Astrocyte (in vitro differentiated cells and primary cell): ENCODE measurements at regions not wholly inside any gene's neighbourhood (a gene's known extent, or its start where the extent isn't known, plus 50 kb on each side); places are given as distances from the start of the nearest gene placed in this dataset.

ENCODE experiments used
- DNase-seq: peaks from one replicate; pipeline ENCODE4 v3.0.0-alpha.2; 2010; ENCODE audit warnings: low read depth
- FAIRE-seq: peaks from 2 replicates; lab custom pipeline; 2011; peaks lifted over from hg19 to GRCh38; lab: Jason Lieb, UNC
- H2AFZ ChIP-seq: 2 replicates; pipeline ENCODE4 v1.6.0; 2012; ENCODE audit warnings: low read depth, low read length, inconsistent platforms
- H3K27ac ChIP-seq: 2 replicates; pipeline ENCODE4 v1.5.1; 2011; ENCODE audit warnings: low read depth, low read length, inconsistent platforms
- H3K27me3 ChIP-seq: 2 replicates; pipeline ENCODE4 v1.6.0; 2011; ENCODE audit warnings: low read length, inconsistent platforms; ENCODE audit not compliant: insufficient read depth
- H3K36me3 ChIP-seq: 2 replicates; pipeline ENCODE4 v1.5.1; 2011; ENCODE audit warnings: low read length, inconsistent platforms; ENCODE audit not compliant: insufficient read depth
- H3K4me1 ChIP-seq: 2 replicates; pipeline ENCODE4 v1.5.1; 2011; ENCODE audit warnings: low read length, inconsistent platforms; ENCODE audit not compliant: insufficient read depth
- H3K4me2 ChIP-seq: 2 replicates; pipeline ENCODE4 v1.6.0; 2012; ENCODE audit warnings: low read length, inconsistent platforms
- H3K4me3 ChIP-seq: 2 replicates; pipeline ENCODE4 v1.5.1; 2011; ENCODE audit warnings: low read depth, mild to moderate bottlenecking, low read length, inconsistent platforms; ENCODE audit not compliant: insufficient read depth
- H3K79me2 ChIP-seq: 2 replicates; pipeline ENCODE4 v1.6.0; 2012; ENCODE audit warnings: mild to moderate bottlenecking, low read length, inconsistent platforms; ENCODE audit not compliant: insufficient read depth
- H3K9ac ChIP-seq: 2 replicates; pipeline ENCODE4 v1.6.0; 2012; ENCODE audit warnings: mild to moderate bottlenecking, low read length, inconsistent platforms
- H3K9me3 ChIP-seq: 2 replicates; pipeline ENCODE4 v1.5.1; 2012; ENCODE audit warnings: low read depth, mild to moderate bottlenecking, low read length, inconsistent platforms; ENCODE audit not compliant: insufficient read depth
- H4K20me1 ChIP-seq: 2 replicates; pipeline ENCODE4 v1.6.0; 2012; ENCODE audit warnings: low read length, inconsistent platforms; ENCODE audit not compliant: insufficient read depth
- H3K27ac Mint-ChIP-seq: one replicate; pipeline ENCODE4 v1.8.0; 2021; ENCODE audit warnings: mild to moderate bottlenecking, mixed read lengths; ENCODE audit not compliant: unreplicated experiment
- H3K27me3 Mint-ChIP-seq: one replicate; pipeline ENCODE4 v1.8.0; 2021; ENCODE audit warnings: low read depth, mixed read lengths; ENCODE audit not compliant: unreplicated experiment
- H3K36me3 Mint-ChIP-seq: one replicate; pipeline ENCODE4 v1.8.0; 2021; ENCODE audit warnings: low read depth, mixed read lengths; ENCODE audit not compliant: unreplicated experiment
- H3K4me1 Mint-ChIP-seq: one replicate; pipeline ENCODE4 v1.8.0; 2021; ENCODE audit warnings: low read depth, mixed read lengths; ENCODE audit not compliant: unreplicated experiment
- H3K4me3 Mint-ChIP-seq: one replicate; pipeline ENCODE4 v1.8.0; 2021; ENCODE audit warnings: mild to moderate bottlenecking, moderate library complexity, mixed read lengths; ENCODE audit not compliant: unreplicated experiment
- H3K9me3 Mint-ChIP-seq: one replicate; pipeline ENCODE4 v1.8.0; 2021; ENCODE audit warnings: mild to moderate bottlenecking, mixed read lengths; ENCODE audit not compliant: unreplicated experiment
- EZH2 ChIP-seq: IDR thresholded peaks from 2 replicates; pipeline ENCODE4 v1.6.1; 2012; ENCODE audit warnings: mild to moderate bottlenecking, low read length, inconsistent platforms; ENCODE audit not compliant: insufficient read depth
- TF ChIP-seq, protein P1 (sequence below): IDR thresholded peaks from 2 replicates; pipeline ENCODE4 v1.5.1; 2011; ENCODE audit warnings: low read depth, mild to moderate bottlenecking, inconsistent platforms, low read length, moderate library complexity; ENCODE audit not compliant: insufficient read depth

DNA sequence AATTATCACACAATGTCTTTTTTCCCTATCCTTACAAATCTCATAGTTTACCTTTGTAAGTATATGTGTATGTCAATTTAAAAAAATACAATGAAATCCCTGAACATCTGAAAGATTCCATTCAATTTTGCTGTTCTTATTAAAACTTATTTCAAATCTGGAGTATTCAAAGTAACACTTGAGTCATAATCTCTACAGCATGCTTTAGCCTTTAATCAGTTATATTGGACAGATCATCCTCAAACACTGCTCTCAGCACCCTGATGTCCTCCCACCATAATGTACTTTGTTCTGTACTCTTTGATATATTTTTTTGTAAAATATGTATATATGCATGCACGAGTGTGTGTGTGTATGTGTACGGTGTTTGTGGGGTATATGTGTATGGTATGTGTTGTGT is 83.0 kb upstream of the RPS6KA2 start:
- Histone ChIP-seq H2AFZ (no peak overlapping the region), H3K36me3 (no peaks in the 10 kb centered on the region), H4K20me1 (no peaks in the 10 kb centered on the region), H3K9me3 (no peaks in the 10 kb centered on the region), H3K27me3 (peaks cover 3% of the 10 kb centered on the region), H3K4me1 (no peaks in the 10 kb centered on the region), H3K27ac (no peak overlapping the region), H3K79me2 (no peaks in the 10 kb centered on the region), H3K4me2 (no peak overlapping the region), H3K4me3 (no peak overlapping the region), H3K9ac (no peak overlapping the region)
- FAIRE-seq (no peak), DNase-seq (no peak)
- Mint-ChIP-seq H3K9me3 (no peaks in the 10 kb centered on the region), H3K27me3 (peaks cover 3% of the 10 kb centered on the region), H3K4me1 (no peaks in the 10 kb centered on the region), H3K36me3 (peaks cover 3% of the 10 kb centered on the region), H3K4me3 (no peak overlapping the region), H3K27ac (no peak overlapping the region)
- TF ChIP-seq, protein P1, sequence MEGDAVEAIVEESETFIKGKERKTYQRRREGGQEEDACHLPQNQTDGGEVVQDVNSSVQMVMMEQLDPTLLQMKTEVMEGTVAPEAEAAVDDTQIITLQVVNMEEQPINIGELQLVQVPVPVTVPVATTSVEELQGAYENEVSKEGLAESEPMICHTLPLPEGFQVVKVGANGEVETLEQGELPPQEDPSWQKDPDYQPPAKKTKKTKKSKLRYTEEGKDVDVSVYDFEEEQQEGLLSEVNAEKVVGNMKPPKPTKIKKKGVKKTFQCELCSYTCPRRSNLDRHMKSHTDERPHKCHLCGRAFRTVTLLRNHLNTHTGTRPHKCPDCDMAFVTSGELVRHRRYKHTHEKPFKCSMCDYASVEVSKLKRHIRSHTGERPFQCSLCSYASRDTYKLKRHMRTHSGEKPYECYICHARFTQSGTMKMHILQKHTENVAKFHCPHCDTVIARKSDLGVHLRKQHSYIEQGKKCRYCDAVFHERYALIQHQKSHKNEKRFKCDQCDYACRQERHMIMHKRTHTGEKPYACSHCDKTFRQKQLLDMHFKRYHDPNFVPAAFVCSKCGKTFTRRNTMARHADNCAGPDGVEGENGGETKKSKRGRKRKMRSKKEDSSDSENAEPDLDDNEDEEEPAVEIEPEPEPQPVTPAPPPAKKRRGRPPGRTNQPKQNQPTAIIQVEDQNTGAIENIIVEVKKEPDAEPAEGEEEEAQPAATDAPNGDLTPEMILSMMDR = no peak
- TF ChIP-seq EZH2 = no peak

DNA sequence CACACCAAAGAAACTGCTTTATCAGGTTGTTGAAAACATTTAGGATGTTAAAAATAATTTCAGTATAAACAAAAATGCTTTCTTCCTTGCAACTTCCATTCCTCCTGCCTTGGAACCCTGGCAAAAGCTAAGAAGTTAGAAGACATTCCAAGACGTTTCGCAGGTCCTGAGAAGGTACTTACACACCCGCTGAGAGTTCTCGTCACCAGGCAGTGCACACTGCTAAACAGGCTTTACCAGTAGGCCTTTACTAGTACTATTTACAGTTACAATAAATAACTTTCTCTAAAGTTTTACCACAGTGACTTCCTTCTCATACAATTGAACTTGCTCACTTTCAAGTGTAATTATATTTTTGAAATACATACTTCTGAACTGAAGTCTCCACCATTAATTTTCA is 81.4 kb upstream of the RPS6KA2 start:
- peaks cover 10% of the 10 kb centered on the region for H3K27me3 ChIP-seq
- H3K4me3 Mint-ChIP-seq = no peak overlapping the region
- no peaks in the 10 kb centered on the region for H3K9me3 Mint-ChIP-seq
- H3K4me1 Mint-ChIP-seq = no peaks in the 10 kb centered on the region
- H3K27ac Mint-ChIP-seq = no peak overlapping the region
- H3K4me3 ChIP-seq = no peak overlapping the region
- H3K9ac ChIP-seq = no peak overlapping the region
- no peak for TF ChIP-seq EZH2
- TF ChIP-seq, protein P1 = no peak
- DNase-seq (no peak), FAIRE-seq (no peak)
- H3K9me3 ChIP-seq = no peaks in the 10 kb centered on the region
- no peak overlapping the region for H2AFZ ChIP-seq
- H3K4me1 ChIP-seq = no peaks in the 10 kb centered on the region
- no peak overlapping the region for H3K27ac ChIP-seq
- H3K27me3 Mint-ChIP-seq = peaks cover 3% of the 10 kb centered on the region
- H4K20me1 ChIP-seq = no peaks in the 10 kb centered on the region
- no peak overlapping the region for H3K4me2 ChIP-seq
- H3K36me3 ChIP-seq = no peaks in the 10 kb centered on the region
- H3K79me2 ChIP-seq = no peaks in the 10 kb centered on the region
- H3K36me3 Mint-ChIP-seq = peaks cover 3% of the 10 kb centered on the region

DNA sequence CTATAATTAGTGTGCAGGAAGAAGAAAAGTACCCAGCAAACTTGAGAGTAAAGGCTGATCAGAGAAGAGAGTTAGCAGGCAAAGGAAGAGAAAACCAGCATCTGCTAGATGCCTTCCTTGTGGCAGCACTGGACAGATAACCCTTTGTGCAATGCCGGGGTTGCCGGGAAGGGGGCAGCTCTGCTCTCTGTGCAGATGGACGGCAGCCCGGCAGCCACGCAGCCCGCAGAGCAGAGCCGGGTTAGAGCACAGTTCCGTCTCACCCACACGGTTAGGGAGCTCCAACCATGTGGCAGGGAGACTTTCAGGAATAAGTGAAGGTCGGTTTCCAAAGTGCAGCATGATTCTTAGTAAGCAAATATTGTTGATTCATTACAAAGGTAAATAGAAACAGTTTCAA is 80.0 kb upstream of the RPS6KA2 start:
- Mint-ChIP-seq H3K27me3 (peaks cover 3% of the 10 kb centered on the region), H3K27ac (no peak overlapping the region), H3K36me3 (peaks cover 3% of the 10 kb centered on the region), H3K4me3 (no peak overlapping the region), H3K4me1 (no peaks in the 10 kb centered on the region), H3K9me3 (peaks cover 4% of the 10 kb centered on the region)
- peaks cover 10% of the 10 kb centered on the region for H3K27me3 ChIP-seq
- no peak overlapping the region for H3K27ac ChIP-seq
- H3K4me3 ChIP-seq = no peak overlapping the region
- FAIRE-seq (no peak), DNase-seq (no peak)
- peak overlapping the region; percentile 69 for H2AFZ ChIP-seq
- H3K79me2 ChIP-seq = no peaks in the 10 kb centered on the region
- no peak for TF ChIP-seq EZH2
- TF ChIP-seq, protein P1 = peak; percentile 36
- no peak overlapping the region for H3K9ac ChIP-seq
- no peaks in the 10 kb centered on the region for H3K36me3 ChIP-seq
- H3K9me3 ChIP-seq = no peaks in the 10 kb centered on the region
- H4K20me1 ChIP-seq = no peaks in the 10 kb centered on the region
- H3K4me1 ChIP-seq = no peaks in the 10 kb centered on the region
- peak overlapping the region; percentile 33 for H3K4me2 ChIP-seq
